ENCODE measurements at regions not wholly inside any gene's neighbourhood (a gene's known extent, or its start where the extent isn't known, plus 50 kb on each side); places are given as distances from the start of the nearest gene placed in this dataset.

DNA sequence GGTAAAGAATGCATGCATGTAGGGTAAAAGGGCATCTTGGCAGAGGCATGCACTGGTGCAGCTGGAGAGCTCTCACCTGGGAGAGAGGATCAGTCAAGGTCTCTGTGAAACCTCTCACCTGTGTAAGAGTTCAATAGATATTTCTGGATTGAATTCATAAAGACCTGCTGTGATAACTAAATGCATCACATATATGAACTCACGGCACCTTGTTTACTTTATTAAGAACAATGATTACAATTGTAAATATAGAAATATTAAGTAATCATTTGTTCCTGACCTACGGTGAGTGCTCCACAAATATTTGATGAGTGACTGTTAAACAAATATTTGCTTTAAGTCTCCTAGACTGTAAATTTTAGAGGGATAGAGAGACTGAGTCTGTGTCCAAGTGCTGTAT lies 85.9 kb upstream of the PAQR3 start:
- no peak for DNase-seq (ENCODE audit: low read depth)

DNA sequence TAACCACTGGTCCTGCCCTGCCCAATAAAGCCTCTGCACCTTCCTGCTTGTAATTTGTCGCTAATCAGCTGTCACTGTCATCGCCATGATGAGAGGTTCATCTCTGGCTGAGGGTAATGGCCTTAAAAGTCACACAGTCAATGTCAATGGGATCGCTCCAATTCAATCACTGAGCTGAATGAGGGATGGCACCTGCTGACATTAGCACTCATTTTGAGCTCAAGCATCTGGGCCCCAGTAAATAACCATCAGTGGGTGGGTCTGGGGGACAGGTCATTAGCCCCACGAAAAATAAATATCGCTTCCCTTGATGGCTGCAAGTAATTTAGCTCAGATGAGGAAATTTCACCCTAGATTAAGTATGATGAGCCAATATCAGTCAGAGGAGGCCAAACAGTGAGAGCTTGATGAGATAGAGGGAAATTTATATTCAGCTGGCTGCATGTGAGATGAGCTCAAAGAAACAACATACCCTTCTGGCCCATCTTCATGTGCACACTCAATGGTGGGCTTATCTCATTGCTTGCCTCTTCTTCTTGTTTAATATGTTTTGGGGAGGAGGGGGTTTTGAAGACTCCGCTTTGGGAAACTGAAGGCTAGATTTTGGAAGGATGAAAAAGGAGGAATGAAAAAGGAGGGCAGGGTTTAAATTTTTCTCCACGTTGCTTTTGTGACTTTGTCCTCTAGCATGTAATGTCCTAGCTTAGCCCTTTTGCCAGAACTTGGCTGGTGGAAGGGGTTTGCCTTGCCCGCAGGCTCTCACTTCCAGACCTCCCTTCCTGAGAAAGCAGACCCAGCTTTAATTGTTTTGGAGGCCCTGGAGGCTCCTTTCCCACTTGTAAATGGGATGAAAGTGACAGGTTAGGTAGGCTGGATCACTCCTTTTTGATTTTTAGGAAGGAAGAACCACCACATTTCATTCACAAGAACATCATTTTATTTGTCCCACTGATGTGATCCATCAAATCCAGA lies 84.8 kb upstream of the PAQR3 start:
- no peak for DNase-seq (ENCODE audit: low read depth)

DNA sequence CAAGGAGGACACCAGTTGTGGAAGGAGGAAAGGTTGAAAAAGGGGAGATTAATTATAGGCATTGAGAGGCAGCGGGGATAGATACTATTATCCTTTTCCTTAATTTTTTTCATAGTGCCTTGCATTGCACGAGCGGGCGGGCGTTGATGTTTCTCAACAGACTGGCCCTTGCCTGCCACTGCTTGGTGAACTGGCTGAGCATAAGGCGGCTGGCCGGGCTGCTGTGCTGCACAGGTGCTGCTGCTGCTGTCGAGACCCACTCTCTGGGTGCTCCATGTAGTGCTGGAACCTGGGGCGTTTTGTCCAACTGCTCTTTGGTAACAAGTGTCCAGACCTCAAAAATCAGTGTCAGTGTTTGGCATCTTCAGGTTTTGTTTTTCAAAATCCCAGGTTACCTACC lies 83.3 kb upstream of the PAQR3 start:
- no peak for DNase-seq (ENCODE audit: low read depth)

DNA sequence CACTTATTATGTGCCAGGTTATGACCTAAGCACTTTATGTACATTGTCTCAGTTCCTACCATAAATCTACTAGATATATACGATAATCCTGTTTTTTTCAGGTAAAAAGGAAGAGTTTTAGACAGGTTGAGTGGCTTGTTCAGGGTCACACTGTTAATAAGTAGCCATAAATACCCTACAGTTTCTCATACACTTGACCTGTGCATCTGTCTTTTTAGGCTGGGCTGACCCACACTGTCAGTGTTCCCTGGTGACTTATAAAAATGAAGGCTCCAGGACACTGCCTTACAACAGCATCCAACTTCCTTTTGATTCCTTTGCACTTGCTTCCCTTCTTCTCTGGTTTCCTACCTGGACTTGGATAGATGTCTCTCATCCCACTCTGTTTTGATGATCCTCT lies 78.2 kb upstream of the PAQR3 start:
- no peak for DNase-seq (ENCODE audit: low read depth)

DNA sequence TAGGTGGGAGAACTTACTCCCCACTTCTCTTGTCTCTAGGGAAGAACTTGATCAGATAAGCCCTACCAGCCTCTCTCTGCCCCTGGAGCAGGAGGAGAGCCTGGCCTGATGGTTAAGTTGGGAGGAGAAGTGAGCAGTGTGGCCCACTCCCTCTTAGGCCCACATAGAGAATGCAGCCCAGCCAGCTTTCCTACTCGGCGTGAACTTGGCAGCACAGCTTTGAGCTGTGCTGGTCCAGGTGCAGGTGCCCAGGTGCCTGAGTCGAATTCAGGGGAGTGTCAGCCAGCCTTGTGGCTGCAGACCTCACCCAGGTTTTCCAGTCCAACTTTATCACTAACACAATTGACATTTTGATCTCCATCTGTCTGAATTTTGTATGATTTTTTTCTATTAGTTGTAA lies 77.6 kb upstream of the PAQR3 start:
- no peak for DNase-seq (ENCODE audit: low read depth)

DNA sequence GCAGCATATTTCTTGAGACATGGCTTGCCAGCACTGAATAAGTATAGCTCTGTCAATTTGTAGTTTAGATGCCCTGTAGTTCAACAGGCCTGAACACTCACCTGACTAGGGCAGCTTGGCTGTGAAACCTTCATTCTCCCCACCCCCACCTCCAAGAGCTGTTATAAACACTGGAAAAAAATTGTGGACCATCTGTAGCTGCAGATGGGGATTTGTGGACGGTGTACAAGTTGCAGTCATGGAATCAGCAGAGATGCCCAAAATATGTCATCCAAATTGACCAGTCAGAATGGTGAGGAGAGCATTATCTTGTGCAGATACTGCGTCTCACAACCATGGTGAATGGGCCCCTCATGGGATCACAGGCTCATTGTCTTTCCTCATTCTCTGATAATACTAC lies 76.2 kb upstream of the PAQR3 start:
- no peak for DNase-seq (ENCODE audit: low read depth)

DNA sequence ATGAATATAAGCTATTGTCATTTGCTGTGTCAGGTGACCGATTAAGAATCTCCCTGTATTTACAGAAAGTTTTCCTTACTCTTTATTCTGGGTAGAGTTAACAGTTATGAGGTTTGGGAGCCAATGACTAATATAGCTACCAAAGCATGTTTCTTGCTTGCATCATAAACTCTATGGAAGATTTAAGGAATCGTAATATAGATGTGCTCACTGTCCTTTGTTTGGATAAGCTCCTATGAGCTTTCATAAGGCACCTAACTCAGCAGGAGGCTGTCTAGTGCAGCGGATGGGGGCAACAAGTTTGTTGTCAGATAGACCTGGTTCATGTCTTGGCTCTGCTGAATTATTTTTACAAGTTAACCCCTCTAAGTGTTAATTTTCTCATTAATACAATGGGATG lies 75.0 kb upstream of the PAQR3 start:
- no peak for DNase-seq (ENCODE audit: low read depth)

DNA sequence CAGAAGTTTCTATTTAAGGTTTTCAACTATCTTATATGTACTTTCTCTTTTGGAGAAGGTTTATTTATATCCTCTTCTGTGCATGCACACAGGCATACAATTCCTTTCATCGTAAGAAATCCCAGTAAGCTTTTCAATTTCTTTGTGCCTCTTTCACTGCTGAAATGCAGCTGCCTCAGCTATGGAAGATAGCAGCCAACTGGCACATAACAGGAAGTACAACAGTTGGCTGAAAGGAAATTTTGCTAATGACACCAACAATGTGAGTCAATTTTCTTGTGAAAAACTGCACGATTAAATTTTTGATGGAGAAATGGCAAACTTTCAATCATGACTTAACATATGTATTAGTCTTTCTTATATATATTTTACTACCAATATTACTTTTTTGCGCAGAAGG lies 74.5 kb upstream of the PAQR3 start:
- no peak for DNase-seq (ENCODE audit: low read depth)

DNA sequence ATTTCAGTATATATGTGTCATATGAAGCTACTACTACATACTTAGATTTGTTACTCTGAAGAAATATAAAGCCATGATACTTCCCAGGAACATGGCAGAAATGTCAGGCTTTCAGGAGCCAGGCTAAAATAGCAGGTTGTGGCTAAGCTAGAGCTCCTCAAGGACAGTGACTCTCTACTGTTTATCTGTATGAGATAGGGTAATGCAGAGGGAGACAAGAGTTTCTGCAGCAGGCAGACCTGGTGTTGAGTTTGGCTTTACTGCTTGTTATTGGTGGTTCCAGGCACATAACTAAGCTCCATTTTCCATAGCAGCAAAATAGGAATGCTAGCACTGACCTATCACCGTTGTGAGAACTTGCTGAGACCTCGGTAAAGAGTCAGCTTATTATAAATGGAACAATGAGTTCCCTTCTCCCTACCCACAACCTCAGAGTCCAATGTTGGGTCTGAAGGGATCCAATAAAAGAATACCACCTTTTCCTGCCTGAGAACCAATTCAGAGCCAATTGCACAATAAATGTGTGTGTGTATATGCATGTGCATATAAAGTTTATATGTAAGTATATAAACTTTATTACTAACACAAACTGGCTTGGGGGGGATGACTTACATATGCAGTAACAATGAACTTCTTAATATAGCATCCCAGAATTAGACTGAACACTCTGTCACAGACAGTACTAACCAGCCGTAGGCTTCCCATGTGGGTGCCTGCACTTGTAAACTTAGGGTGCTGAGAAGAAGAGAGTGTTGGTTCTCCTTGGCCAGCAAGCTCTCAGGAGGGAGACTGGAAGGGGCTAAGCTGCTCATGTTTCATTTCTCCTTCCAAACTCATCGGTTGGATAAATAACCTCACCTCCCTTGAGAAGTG lies 51.9 kb upstream of the PAQR3 start:
- no peak for DNase-seq (ENCODE audit: low read depth)

DNA sequence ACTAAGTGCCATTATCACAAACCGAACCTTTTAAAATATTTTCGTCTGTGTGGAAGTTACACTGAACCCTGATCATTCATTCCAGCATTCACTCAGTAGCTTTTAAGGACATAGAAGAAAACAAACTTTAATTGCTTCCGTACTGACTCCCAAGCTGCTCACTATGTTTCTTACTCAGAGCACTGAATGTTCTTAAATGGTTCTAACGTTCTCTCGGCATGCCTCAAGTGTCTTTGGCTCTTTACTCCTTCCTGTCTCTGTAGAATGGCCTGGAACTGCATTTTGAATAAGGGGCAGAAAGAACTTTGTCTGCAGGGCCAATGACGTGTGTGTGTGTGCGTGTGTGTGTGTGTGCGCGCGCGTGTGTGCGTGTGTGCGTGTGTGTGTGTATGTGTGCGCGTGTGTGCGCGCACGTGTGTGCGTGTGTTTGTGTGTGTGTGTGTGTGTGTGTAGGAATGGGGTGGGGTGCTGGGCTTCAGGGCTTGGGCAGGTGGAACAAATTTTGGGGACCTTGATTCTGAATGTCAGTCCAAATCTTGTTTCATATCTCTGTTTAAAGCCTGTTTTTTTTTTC lies 50.5 kb upstream of the PAQR3 start:
- DNase-seq (ENCODE audit: low read depth), result no peak
